ENCODE measurements at regions not wholly inside any gene's neighbourhood (a gene's known extent, or its start where the extent isn't known, plus 50 kb on each side); places are given as distances from the start of the nearest gene placed in this dataset.

DNA sequence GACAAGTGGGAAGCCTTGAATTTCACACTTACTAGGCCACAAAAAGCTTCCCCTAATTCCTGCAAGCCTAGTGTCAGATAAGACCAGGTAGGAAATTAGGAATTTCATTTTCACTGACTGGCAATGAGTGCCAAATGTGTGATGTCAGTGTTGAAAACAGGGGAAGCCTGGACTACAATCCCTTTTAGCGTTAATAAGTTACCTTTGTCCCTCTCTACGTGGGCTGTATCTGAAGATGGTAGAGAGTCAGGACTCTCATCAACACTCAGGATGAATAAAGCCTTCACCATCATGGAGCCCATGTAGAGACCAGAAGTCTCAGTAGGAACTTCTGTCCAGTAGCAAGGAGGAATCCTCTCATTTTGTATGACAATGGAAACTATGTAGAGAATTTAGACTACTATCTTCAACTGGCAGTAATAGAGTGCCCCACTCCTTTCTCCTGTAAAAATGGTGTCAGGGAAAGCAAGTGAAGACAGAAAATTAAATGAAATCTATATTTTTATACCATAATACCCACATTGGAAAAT is 324.1 kb upstream of the KLHL1 start:
- Histone ChIP-seq H3K9me3 (replicated peaks) (no peaks in the 10 kb centered on the region), H3K36me3 (no peaks in the 10 kb centered on the region), H3K27me3 (ENCODE audit: low read depth) (no peaks in the 10 kb centered on the region), H3K27ac (replicated peaks) (no peak overlapping the region), H3K4me3 (no peak overlapping the region), H3K4me1 (no peaks in the 10 kb centered on the region)
- TF ChIP-seq CTCF (IDR thresholded peaks at IDR 0.05; ENCODE audit: borderline replicate concordance): no peak
- intact Hi-C loops (cut with micrococcal nuclease): no loop called here
- no peak for DNase-seq

GRCh38 chr13:70430256-70430655 is 322.0 kb upstream of the KLHL1 start:
- no peak for TF ChIP-seq CTCF (IDR thresholded peaks at IDR 0.05; ENCODE audit: borderline replicate concordance)
- intact Hi-C loops (cut with micrococcal nuclease): no loop called here
- Histone ChIP-seq H3K9me3 (replicated peaks) (no peaks in the 10 kb centered on the region), H3K36me3 (no peaks in the 10 kb centered on the region), H3K27me3 (ENCODE audit: low read depth) (no peaks in the 10 kb centered on the region), H3K4me1 (no peaks in the 10 kb centered on the region), H3K27ac (replicated peaks) (no peak overlapping the region), H3K4me3 (no peak overlapping the region)
- no peak for DNase-seq

- H3K9me3 ChIP-seq (replicated peaks): no peaks in the 10 kb centered on the region
- no peak for DNase-seq
- no peak overlapping the region for H3K4me3 ChIP-seq
- H3K27ac ChIP-seq (replicated peaks): no peak overlapping the region
- TF ChIP-seq CTCF (IDR thresholded peaks at IDR 0.05; ENCODE audit: borderline replicate concordance): no peak
- intact Hi-C loops (cut with micrococcal nuclease): no loop called here
- no peaks in the 10 kb centered on the region for H3K36me3 ChIP-seq
- H3K4me1 ChIP-seq: no peaks in the 10 kb centered on the region
- H3K27me3 ChIP-seq (ENCODE audit: low read depth): no peaks in the 10 kb centered on the region
These were observed 316.7 kb upstream of the KLHL1 start for GRCh38 chr13:70424928-70425327.

DNA sequence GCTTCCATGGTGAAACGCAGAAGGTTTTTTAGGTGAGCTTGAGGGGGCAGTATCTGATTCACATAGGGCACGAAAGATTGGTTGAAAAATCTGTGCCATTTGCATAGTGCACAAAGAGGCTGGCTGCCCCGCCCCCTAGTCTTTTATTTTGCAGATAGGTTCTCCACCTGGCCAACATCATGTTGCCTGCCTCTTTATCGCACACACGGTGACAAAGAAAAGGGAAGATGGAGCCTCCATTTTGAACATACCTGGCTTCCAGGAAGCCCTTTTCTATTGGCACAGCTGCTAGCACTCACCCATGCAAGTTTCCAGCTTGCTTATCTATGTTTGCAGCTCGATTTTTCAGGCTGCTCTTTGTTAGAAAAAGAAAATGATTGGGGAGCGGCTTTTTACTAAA is 316.2 kb upstream of the KLHL1 start:
- Histone ChIP-seq H3K27me3 (ENCODE audit: low read depth) (no peaks in the 10 kb centered on the region), H3K4me3 (no peak overlapping the region), H3K36me3 (no peaks in the 10 kb centered on the region), H3K4me1 (no peaks in the 10 kb centered on the region), H3K27ac (replicated peaks) (no peak overlapping the region), H3K9me3 (replicated peaks) (no peaks in the 10 kb centered on the region)
- DNase-seq: no peak
- intact Hi-C loops (cut with micrococcal nuclease): no loop called here
- TF ChIP-seq CTCF (IDR thresholded peaks at IDR 0.05; ENCODE audit: borderline replicate concordance): no peak

- DNase-seq: no peak
- no peaks in the 10 kb centered on the region for H3K4me1 ChIP-seq
- H3K27me3 ChIP-seq (ENCODE audit: low read depth): no peaks in the 10 kb centered on the region
- intact Hi-C loops (cut with micrococcal nuclease): no loop called here
- H3K36me3 ChIP-seq: no peaks in the 10 kb centered on the region
- H3K27ac ChIP-seq (replicated peaks): no peak overlapping the region
- TF ChIP-seq CTCF (IDR thresholded peaks at IDR 0.05; ENCODE audit: borderline replicate concordance): no peak
- no peaks in the 10 kb centered on the region for H3K9me3 ChIP-seq (replicated peaks)
- no peak overlapping the region for H3K4me3 ChIP-seq
These were observed 306.9 kb upstream of the KLHL1 start for GRCh38 chr13:70415136-70415535.

DNA sequence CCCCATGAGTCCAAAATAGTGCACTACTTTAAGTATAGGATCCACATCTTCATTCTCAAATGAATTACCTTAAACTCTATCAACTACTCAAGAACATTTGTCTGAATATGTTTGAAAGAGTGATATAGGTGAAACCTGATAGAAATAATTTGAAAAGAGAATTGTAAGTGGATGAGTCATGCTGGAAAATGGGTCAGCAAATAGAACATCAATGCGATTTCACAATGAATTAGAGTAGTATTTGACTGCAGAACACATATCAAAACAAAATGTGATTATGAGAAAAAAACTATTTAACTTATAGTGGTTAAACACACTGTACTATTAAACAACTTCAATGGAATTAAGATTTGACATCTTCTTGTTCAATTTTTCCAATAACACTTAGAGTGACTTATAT is 300.6 kb upstream of the KLHL1 start:
- H3K4me1 ChIP-seq: no peaks in the 10 kb centered on the region

More for the DNA sequence above, 300.6 kb upstream of the KLHL1 start:
- no peak for TF ChIP-seq CTCF (IDR thresholded peaks at IDR 0.05; ENCODE audit: borderline replicate concordance)
- no peak overlapping the region for H3K4me3 ChIP-seq
- H3K9me3 ChIP-seq (replicated peaks): no peaks in the 10 kb centered on the region
- H3K27ac ChIP-seq (replicated peaks): no peak overlapping the region
- no peak for DNase-seq
- intact Hi-C loops (cut with micrococcal nuclease): no loop called here
- H3K36me3 ChIP-seq: no peaks in the 10 kb centered on the region
- no peaks in the 10 kb centered on the region for H3K27me3 ChIP-seq (ENCODE audit: low read depth)

Data from left ventricle myocardium inferior (tissue), 1 donor.